ENCODE measurements at regions not wholly inside any gene's neighbourhood (a gene's known extent, or its start where the extent isn't known, plus 50 kb on each side); places are given as distances from the start of the nearest gene placed in this dataset. TPM values are rescaled to one million over a fixed set of nuclear protein-coding genes. Genes with fewer than 3 reads are reported as not detected.

DNA sequence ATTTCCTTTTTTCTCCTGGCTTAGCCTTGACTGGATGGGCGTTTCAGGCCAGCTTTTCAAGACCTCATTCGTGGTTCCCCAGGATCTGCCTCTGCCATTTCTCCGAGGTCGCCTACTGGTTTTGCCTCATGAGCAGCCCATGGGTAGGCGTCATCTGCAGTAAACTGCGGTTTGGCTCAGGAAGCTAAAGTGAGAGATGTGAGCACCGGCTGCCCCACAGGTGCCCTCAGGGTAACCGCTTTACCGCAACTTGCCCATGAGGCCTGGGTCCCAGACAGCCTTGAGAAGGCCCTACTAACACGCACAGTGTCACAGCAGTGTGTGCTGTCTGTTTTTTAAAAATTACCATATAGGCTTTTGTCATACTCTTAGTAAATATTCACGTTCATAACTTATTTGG lies 53.4 kb upstream of the TBXT start:
- Histone ChIP-seq H3K36me3 (replicated peaks; ENCODE audit: insufficient read depth, low read depth) (no peaks in the 10 kb centered on the region), H3K27ac (no peak overlapping the region), H3K4me3 (no peak overlapping the region), H4K20me1 (ENCODE audit: insufficient read depth, poor library complexity, severe bottlenecking) (no peaks in the 10 kb centered on the region), H3K4me1 (ENCODE audit: insufficient read depth) (no peaks in the 10 kb centered on the region), H3K27me3 (peaks cover under 1% of the 10 kb centered on the region), H3K4me2 (no peak overlapping the region), H3K9me3 (ENCODE audit: low read depth) (no peaks in the 10 kb centered on the region), H3K79me2 (no peaks in the 10 kb centered on the region), H3K9me2 (replicated peaks; ENCODE audit: insufficient read depth) (no peaks in the 10 kb centered on the region), H2AFZ (no peak overlapping the region)
- DNase-seq (ENCODE audit: low spot score), result no peak
- TF ChIP-seq EZH2phosphoT487 (IDR thresholded peaks at IDR 0.05; ENCODE audit: low read depth, severe bottlenecking, unreplicated experiment), result no peak
- TF ChIP-seq, protein P1, sequence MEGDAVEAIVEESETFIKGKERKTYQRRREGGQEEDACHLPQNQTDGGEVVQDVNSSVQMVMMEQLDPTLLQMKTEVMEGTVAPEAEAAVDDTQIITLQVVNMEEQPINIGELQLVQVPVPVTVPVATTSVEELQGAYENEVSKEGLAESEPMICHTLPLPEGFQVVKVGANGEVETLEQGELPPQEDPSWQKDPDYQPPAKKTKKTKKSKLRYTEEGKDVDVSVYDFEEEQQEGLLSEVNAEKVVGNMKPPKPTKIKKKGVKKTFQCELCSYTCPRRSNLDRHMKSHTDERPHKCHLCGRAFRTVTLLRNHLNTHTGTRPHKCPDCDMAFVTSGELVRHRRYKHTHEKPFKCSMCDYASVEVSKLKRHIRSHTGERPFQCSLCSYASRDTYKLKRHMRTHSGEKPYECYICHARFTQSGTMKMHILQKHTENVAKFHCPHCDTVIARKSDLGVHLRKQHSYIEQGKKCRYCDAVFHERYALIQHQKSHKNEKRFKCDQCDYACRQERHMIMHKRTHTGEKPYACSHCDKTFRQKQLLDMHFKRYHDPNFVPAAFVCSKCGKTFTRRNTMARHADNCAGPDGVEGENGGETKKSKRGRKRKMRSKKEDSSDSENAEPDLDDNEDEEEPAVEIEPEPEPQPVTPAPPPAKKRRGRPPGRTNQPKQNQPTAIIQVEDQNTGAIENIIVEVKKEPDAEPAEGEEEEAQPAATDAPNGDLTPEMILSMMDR (IDR thresholded peaks at IDR 0.05; ENCODE audit: poor library complexity), result no peak
- TF ChIP-seq EZH2 (IDR thresholded peaks at IDR 0.05; ENCODE audit: borderline replicate concordance), result no peak
- WGBS (ENCODE audit: low lambda C conversion rate, missing lambda C conversion rate), result 93% methylated on average over 11 of the region's 11 CpGs

Small RNAs in the stretch of these regions (small RNA-seq; reads per million reads assigned to genes)
- gene AL121956.5 (not detected), gene GNG5P1 (not detected)
